ENCODE measurements at regions not wholly inside any gene's neighbourhood (a gene's known extent, or its start where the extent isn't known, plus 50 kb on each side); places are given as distances from the start of the nearest gene placed in this dataset.

- H3K36me3 ChIP-seq, result no peaks in the 10 kb centered on the region
- H3K9me3 ChIP-seq, result no peaks in the 10 kb centered on the region
- DNase-seq (ENCODE audit: low spot score), result no peak
- no peaks in the 10 kb centered on the region for H3K27me3 ChIP-seq
- H3K27ac ChIP-seq, result no peak overlapping the region
- H3K4me3 ChIP-seq, result no peak overlapping the region
- no peaks in the 10 kb centered on the region for H3K4me1 ChIP-seq
- TF ChIP-seq CTCF (IDR thresholded peaks at IDR 0.05), result no peak
Observed at GRCh38 chr6:9943026-9943425, 471.8 kb downstream of the TFAP2A start.

GRCh38 chr6:9942131-9942530, 472.7 kb downstream of the TFAP2A start:
- H3K4me3 ChIP-seq, result no peak overlapping the region
- no peaks in the 10 kb centered on the region for H3K9me3 ChIP-seq
- no peaks in the 10 kb centered on the region for H3K27me3 ChIP-seq
- no peaks in the 10 kb centered on the region for H3K4me1 ChIP-seq
- no peak for TF ChIP-seq CTCF (IDR thresholded peaks at IDR 0.05)
- no peak for DNase-seq (ENCODE audit: low spot score)
- no peak overlapping the region for H3K27ac ChIP-seq
- no peaks in the 10 kb centered on the region for H3K36me3 ChIP-seq

GRCh38 chr6:9938801-9939200, 476.1 kb downstream of the TFAP2A start:
- H3K36me3 ChIP-seq, result no peaks in the 10 kb centered on the region
- H3K27ac ChIP-seq, result no peak overlapping the region
- H3K9me3 ChIP-seq, result no peaks in the 10 kb centered on the region
- no peaks in the 10 kb centered on the region for H3K27me3 ChIP-seq
- no peak for TF ChIP-seq CTCF (IDR thresholded peaks at IDR 0.05)
- no peak overlapping the region for H3K4me3 ChIP-seq
- H3K4me1 ChIP-seq, result no peaks in the 10 kb centered on the region
- no peak for DNase-seq (ENCODE audit: low spot score)

GRCh38 chr6:9937031-9937763, 477.7 kb downstream of the TFAP2A start:
- no peak for DNase-seq (ENCODE audit: low spot score)
- Histone ChIP-seq H3K27me3 (no peaks in the 10 kb centered on the region), H3K9me3 (no peaks in the 10 kb centered on the region)

GRCh38 chr6:9936551-9936950, 478.3 kb downstream of the TFAP2A start:
- H3K4me3 ChIP-seq, result no peak overlapping the region
- no peaks in the 10 kb centered on the region for H3K27me3 ChIP-seq
- DNase-seq (ENCODE audit: low spot score), result no peak
- no peaks in the 10 kb centered on the region for H3K9me3 ChIP-seq
- no peaks in the 10 kb centered on the region for H3K4me1 ChIP-seq
- H3K27ac ChIP-seq, result no peak overlapping the region
- no peaks in the 10 kb centered on the region for H3K36me3 ChIP-seq
- no peak for TF ChIP-seq CTCF (IDR thresholded peaks at IDR 0.05)

More at GRCh38 chr6:9937031-9937763, 477.7 kb downstream of the TFAP2A start:
- no peak overlapping the region for H3K4me3 ChIP-seq
- no peak for TF ChIP-seq CTCF (IDR thresholded peaks at IDR 0.05)
- no peaks in the 10 kb centered on the region for H3K4me1 ChIP-seq
- no peak overlapping the region for H3K27ac ChIP-seq
- H3K36me3 ChIP-seq, result no peaks in the 10 kb centered on the region

GRCh38 chr6:9933677-9934076, 481.2 kb downstream of the TFAP2A start:
- H3K36me3 ChIP-seq, result no peaks in the 10 kb centered on the region
- H3K27me3 ChIP-seq, result no peaks in the 10 kb centered on the region
- no peak overlapping the region for H3K27ac ChIP-seq
- no peaks in the 10 kb centered on the region for H3K4me1 ChIP-seq
- no peak for DNase-seq (ENCODE audit: low spot score)
- no peak for TF ChIP-seq CTCF (IDR thresholded peaks at IDR 0.05)
- no peak overlapping the region for H3K4me3 ChIP-seq
- peaks cover 0 to 6% of the 10 kb centered on the region in 2 donors for H3K9me3 ChIP-seq
